ENCODE measurements at regions not wholly inside any gene's neighbourhood (a gene's known extent, or its start where the extent isn't known, plus 50 kb on each side); places are given as distances from the start of the nearest gene placed in this dataset.

- no peak for TF ChIP-seq CTCF (IDR thresholded peaks at IDR 0.05)
- H3K36me3 Mint-ChIP-seq (ENCODE audit: low read depth): no peaks in the 10 kb centered on the region
- peaks cover 4% of the 10 kb centered on the region for H3K27me3 Mint-ChIP-seq
- ChIA-PET CTCF (no interaction called here), POLR2A (no interaction called here)
- H3K4me1 Mint-ChIP-seq: no peaks in the 10 kb centered on the region
- ATAC-seq (ENCODE audit: low read depth) (no peak), DNase-seq (no peak)
- H3K9me3 Mint-ChIP-seq: no peaks in the 10 kb centered on the region
- intact Hi-C loops (cut with micrococcal nuclease): no loop called here
- H3K27ac Mint-ChIP-seq: no peak overlapping the region
- H3K4me3 Mint-ChIP-seq: no peak overlapping the region
These were observed 59.6 kb upstream of the ZNF516 start for GRCh38 chr18:76554547-76555222.

GRCh38 chr18:76553715-76554546 lies 58.9 kb upstream of the ZNF516 start:
- Mint-ChIP-seq H3K27me3 (peaks cover 5% of the 10 kb centered on the region), H3K36me3 (ENCODE audit: low read depth) (no peaks in the 10 kb centered on the region), H3K9me3 (no peaks in the 10 kb centered on the region), H3K4me3 (no peak overlapping the region), H3K27ac (no peak overlapping the region), H3K4me1 (no peaks in the 10 kb centered on the region)
- no peak for ATAC-seq (ENCODE audit: low read depth)
- POLR2A ChIA-PET: no interaction called here
- intact Hi-C loops (cut with micrococcal nuclease): no loop called here
- CTCF ChIA-PET: no interaction called here
- TF ChIP-seq CTCF (IDR thresholded peaks at IDR 0.05): no peak
- no peak for DNase-seq

GRCh38 chr18:76548541-76548940 lies 53.5 kb upstream of the ZNF516 start:
- intact Hi-C loops (cut with micrococcal nuclease): loop anchor here (10.0 kb wide), 1 partner anchor 166 kb away; no protein-coding TSS in a partner anchor
- Mint-ChIP-seq H3K27ac (no peak overlapping the region), H3K4me3 (no peak overlapping the region), H3K36me3 (ENCODE audit: low read depth) (no peaks in the 10 kb centered on the region), H3K9me3 (no peaks in the 10 kb centered on the region), H3K4me1 (no peaks in the 10 kb centered on the region), H3K27me3 (peaks cover 7% of the 10 kb centered on the region)
- POLR2A ChIA-PET: no interaction called here
- ATAC-seq (ENCODE audit: low read depth): no peak
- TF ChIP-seq CTCF (IDR thresholded peaks at IDR 0.05): no peak
- no peak for DNase-seq
- CTCF ChIA-PET: no interaction called here

GRCh38 chr18:76547296-76547695 lies 52.3 kb upstream of the ZNF516 start:
- ATAC-seq (ENCODE audit: low read depth) (no peak), DNase-seq (no peak)
- ChIA-PET POLR2A (no interaction called here), CTCF (no interaction called here)
- Mint-ChIP-seq H3K36me3 (ENCODE audit: low read depth) (no peaks in the 10 kb centered on the region), H3K4me3 (no peak overlapping the region), H3K27me3 (peaks cover 10% of the 10 kb centered on the region), H3K4me1 (no peaks in the 10 kb centered on the region), H3K9me3 (no peaks in the 10 kb centered on the region), H3K27ac (no peak overlapping the region)
- TF ChIP-seq CTCF (IDR thresholded peaks at IDR 0.05): no peak
- intact Hi-C loops (cut with micrococcal nuclease): loop anchor here (10.0 kb wide), 1 partner anchor 168 kb away; no protein-coding TSS in a partner anchor

- Mint-ChIP-seq H3K4me1 (no peaks in the 10 kb centered on the region), H3K27ac (no peak overlapping the region), H3K4me3 (no peak overlapping the region), H3K36me3 (ENCODE audit: low read depth) (no peaks in the 10 kb centered on the region), H3K27me3 (peaks cover 10% of the 10 kb centered on the region), H3K9me3 (no peaks in the 10 kb centered on the region)
- no peak for ATAC-seq (ENCODE audit: low read depth)
- POLR2A ChIA-PET: no interaction called here
- CTCF ChIA-PET: no interaction called here
- TF ChIP-seq CTCF (IDR thresholded peaks at IDR 0.05): no peak
- no peak for DNase-seq
- intact Hi-C loops (cut with micrococcal nuclease): loop anchor here (10.0 kb wide), 1 partner anchor 168 kb away; no protein-coding TSS in a partner anchor
These were observed 51.4 kb upstream of the ZNF516 start for GRCh38 chr18:76546436-76546835.
